ENCODE measurements at regions not wholly inside any gene's neighbourhood (a gene's known extent, or its start where the extent isn't known, plus 50 kb on each side); places are given as distances from the start of the nearest gene placed in this dataset.

DNA sequence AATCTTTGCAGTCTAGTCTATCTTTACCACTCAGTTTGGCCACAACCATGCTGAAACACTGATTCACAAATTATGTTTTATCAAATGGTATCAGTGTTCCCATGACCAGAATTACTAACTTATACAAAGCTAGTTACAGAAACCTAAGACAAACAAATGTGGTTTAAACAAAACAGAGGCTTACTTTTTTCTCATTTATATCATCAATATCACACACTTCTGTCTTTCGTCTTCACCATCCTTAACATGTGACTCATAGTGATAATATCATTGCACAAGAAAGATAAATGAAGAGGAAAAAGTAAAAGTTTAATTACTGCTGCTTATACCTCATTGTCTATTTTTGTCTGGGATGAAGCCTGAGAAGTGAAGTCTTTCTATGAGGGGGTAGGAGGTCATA is 406.6 kb downstream of the PCDH10 start:
- Histone ChIP-seq H3K79me1 (replicated peaks; ENCODE audit: low read length, poor library complexity, severe bottlenecking) (no peaks in the 10 kb centered on the region), H3K9me3 (ENCODE audit: control insufficient read depth, low read length) (no peaks in the 10 kb centered on the region), H3K27ac (ENCODE audit: low read length, poor library complexity, severe bottlenecking) (no peak overlapping the region), H4K8ac (ENCODE audit: low read length) (no peak overlapping the region), H2BK15ac (ENCODE audit: low read depth, poor library complexity, severe bottlenecking) (no peak overlapping the region), H3K18ac (ENCODE audit: low read depth in 1 of 2, low read length in 2 of 2) (no peak overlapping the region), H2AK5ac (ENCODE audit: low read length, severe bottlenecking) (no peak overlapping the region), H3K36me3 (ENCODE audit: control insufficient read depth in 1 of 2, insufficient read depth in 2 of 2, low read depth in 1 of 2, low read length in 2 of 2) (no peaks in the 10 kb centered on the region), H2BK12ac (ENCODE audit: low read length in 2 of 2) (no peak overlapping the region), H3K27me3 (ENCODE audit: control insufficient read depth in 1 of 2, insufficient read depth in 1 of 2, low read length in 2 of 2) (no peaks in the 10 kb centered on the region), H2BK5ac (ENCODE audit: low read depth, low read length, poor library complexity, severe bottlenecking) (no peak overlapping the region), H4K91ac (ENCODE audit: low read length) (no peak overlapping the region), H3K23ac (ENCODE audit: low read length in 2 of 2) (no peak overlapping the region), H3K4ac (ENCODE audit: low read depth in 1 of 2, low read length in 2 of 2) (no peak overlapping the region), H2AFZ (ENCODE audit: low read depth, low read length) (no peak overlapping the region), H3K4me1 (ENCODE audit: control insufficient read depth, insufficient read depth, low read depth, low read length) (peaks cover 3% of the 10 kb centered on the region), H2BK120ac (ENCODE audit: low read depth, low read length) (no peak overlapping the region), H3K14ac (ENCODE audit: low read length in 2 of 2) (no peak overlapping the region), H3K9ac (ENCODE audit: low read length) (no peak overlapping the region), H3K4me3 (ENCODE audit: insufficient read depth in 1 of 2, low read depth in 1 of 2, low read length in 2 of 2) (no peak overlapping the region), H3K4me2 (ENCODE audit: low read length, poor library complexity, severe bottlenecking) (no peak overlapping the region)
- WGBS = no CpG with 5 or more reads among the region's 1 CpG
- DNase-seq = peak; percentile 56

- no peak overlapping the region for H3K18ac ChIP-seq (ENCODE audit: low read depth in 1 of 2, low read length in 2 of 2)
- no peak overlapping the region for H3K14ac ChIP-seq (ENCODE audit: low read length in 2 of 2)
- no peak overlapping the region for H3K23ac ChIP-seq (ENCODE audit: low read length in 2 of 2)
- H3K4me2 ChIP-seq (ENCODE audit: low read length, poor library complexity, severe bottlenecking) = no peak overlapping the region
- no peak overlapping the region for H2AFZ ChIP-seq (ENCODE audit: low read depth, low read length)
- H4K8ac ChIP-seq (ENCODE audit: low read length) = no peak overlapping the region
- no peaks in the 10 kb centered on the region for H3K9me3 ChIP-seq (ENCODE audit: control insufficient read depth, low read length)
- H3K27ac ChIP-seq (ENCODE audit: low read length, poor library complexity, severe bottlenecking) = no peak overlapping the region
- no peak overlapping the region for H4K91ac ChIP-seq (ENCODE audit: low read length)
- 76% methylated on average over 4 of the region's 4 CpGs for WGBS
- H3K79me1 ChIP-seq (replicated peaks; ENCODE audit: low read length, poor library complexity, severe bottlenecking) = no peaks in the 10 kb centered on the region
- no peak overlapping the region for H2BK120ac ChIP-seq (ENCODE audit: low read depth, low read length)
- H2BK15ac ChIP-seq (ENCODE audit: low read depth, poor library complexity, severe bottlenecking) = no peak overlapping the region
- H3K9ac ChIP-seq (ENCODE audit: low read length) = no peak overlapping the region
- H3K4me3 ChIP-seq (ENCODE audit: insufficient read depth in 1 of 2, low read depth in 1 of 2, low read length in 2 of 2) = no peak overlapping the region
- no peak overlapping the region for H2BK12ac ChIP-seq (ENCODE audit: low read length in 2 of 2)
- no peaks in the 10 kb centered on the region for H3K4me1 ChIP-seq (ENCODE audit: control insufficient read depth, insufficient read depth, low read depth, low read length)
- no peak overlapping the region for H3K4ac ChIP-seq (ENCODE audit: low read depth in 1 of 2, low read length in 2 of 2)
- no peaks in the 10 kb centered on the region for H3K27me3 ChIP-seq (ENCODE audit: control insufficient read depth in 1 of 2, insufficient read depth in 1 of 2, low read length in 2 of 2)
- H2AK5ac ChIP-seq (ENCODE audit: low read length, severe bottlenecking) = no peak overlapping the region
- no peaks in the 10 kb centered on the region for H3K36me3 ChIP-seq (ENCODE audit: control insufficient read depth in 1 of 2, insufficient read depth in 2 of 2, low read depth in 1 of 2, low read length in 2 of 2)
- DNase-seq = no peak
- H2BK5ac ChIP-seq (ENCODE audit: low read depth, low read length, poor library complexity, severe bottlenecking) = no peak overlapping the region
Measured at GRCh38 chr4:133550436-133550835, 401.3 kb downstream of the PCDH10 start.

DNA sequence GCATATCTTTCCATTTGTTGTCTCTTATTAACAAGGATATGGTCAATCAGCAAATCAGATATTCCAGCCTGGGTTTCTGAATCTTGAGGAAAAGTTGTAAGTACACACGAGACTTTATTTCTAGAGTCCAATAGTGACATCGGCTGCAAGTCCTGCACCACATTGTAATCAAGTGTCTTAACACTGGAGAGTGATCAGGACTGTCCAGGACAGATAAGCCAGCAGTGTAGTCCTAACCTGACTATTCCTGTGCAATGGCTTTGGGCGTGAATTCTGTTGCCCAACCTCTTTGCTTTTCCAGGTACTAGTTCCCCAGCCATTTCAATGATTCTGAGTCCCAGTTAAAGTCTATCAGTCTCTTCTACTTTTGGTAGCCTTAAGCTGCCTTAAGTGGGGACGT is 395.0 kb downstream of the PCDH10 start:
- Histone ChIP-seq H3K27me3 (ENCODE audit: control insufficient read depth in 1 of 2, insufficient read depth in 1 of 2, low read length in 2 of 2) (no peaks in the 10 kb centered on the region), H3K9ac (ENCODE audit: low read length) (no peak overlapping the region), H2BK12ac (ENCODE audit: low read length in 2 of 2) (no peak overlapping the region), H3K4me3 (ENCODE audit: insufficient read depth in 1 of 2, low read depth in 1 of 2, low read length in 2 of 2) (no peak overlapping the region), H2BK120ac (ENCODE audit: low read depth, low read length) (no peak overlapping the region), H3K9me3 (ENCODE audit: control insufficient read depth, low read length) (peaks cover 11% of the 10 kb centered on the region), H4K91ac (ENCODE audit: low read length) (no peak overlapping the region), H2AFZ (ENCODE audit: low read depth, low read length) (no peak overlapping the region), H3K23ac (ENCODE audit: low read length in 2 of 2) (no peak overlapping the region), H2BK5ac (ENCODE audit: low read depth, low read length, poor library complexity, severe bottlenecking) (no peak overlapping the region), H3K27ac (ENCODE audit: low read length, poor library complexity, severe bottlenecking) (no peak overlapping the region), H3K4ac (ENCODE audit: low read depth in 1 of 2, low read length in 2 of 2) (no peak overlapping the region), H4K8ac (ENCODE audit: low read length) (no peak overlapping the region), H3K36me3 (ENCODE audit: control insufficient read depth in 1 of 2, insufficient read depth in 2 of 2, low read depth in 1 of 2, low read length in 2 of 2) (no peaks in the 10 kb centered on the region), H2BK15ac (ENCODE audit: low read depth, poor library complexity, severe bottlenecking) (no peak overlapping the region), H2AK5ac (ENCODE audit: low read length, severe bottlenecking) (no peak overlapping the region), H3K18ac (ENCODE audit: low read depth in 1 of 2, low read length in 2 of 2) (no peak overlapping the region), H3K79me1 (replicated peaks; ENCODE audit: low read length, poor library complexity, severe bottlenecking) (no peaks in the 10 kb centered on the region), H3K4me2 (ENCODE audit: low read length, poor library complexity, severe bottlenecking) (no peak overlapping the region), H3K14ac (ENCODE audit: low read length in 2 of 2) (no peak overlapping the region), H3K4me1 (ENCODE audit: control insufficient read depth, insufficient read depth, low read depth, low read length) (no peaks in the 10 kb centered on the region)
- DNase-seq = no peak
- 97% methylated on average over 3 of the region's 4 CpGs for WGBS

- Histone ChIP-seq H3K4me2 (ENCODE audit: low read length, poor library complexity, severe bottlenecking) (no peak overlapping the region), H3K79me1 (replicated peaks; ENCODE audit: low read length, poor library complexity, severe bottlenecking) (no peaks in the 10 kb centered on the region), H3K4me1 (ENCODE audit: control insufficient read depth, insufficient read depth, low read depth, low read length) (no peaks in the 10 kb centered on the region), H2BK15ac (ENCODE audit: low read depth, poor library complexity, severe bottlenecking) (no peak overlapping the region), H4K91ac (ENCODE audit: low read length) (no peak overlapping the region), H3K23ac (ENCODE audit: low read length in 2 of 2) (no peak overlapping the region), H3K4me3 (ENCODE audit: insufficient read depth in 1 of 2, low read depth in 1 of 2, low read length in 2 of 2) (no peak overlapping the region), H3K9me3 (ENCODE audit: control insufficient read depth, low read length) (peaks cover 6% of the 10 kb centered on the region), H2BK5ac (ENCODE audit: low read depth, low read length, poor library complexity, severe bottlenecking) (no peak overlapping the region), H3K27me3 (ENCODE audit: control insufficient read depth in 1 of 2, insufficient read depth in 1 of 2, low read length in 2 of 2) (no peaks in the 10 kb centered on the region), H3K36me3 (ENCODE audit: control insufficient read depth in 1 of 2, insufficient read depth in 2 of 2, low read depth in 1 of 2, low read length in 2 of 2) (no peaks in the 10 kb centered on the region), H2BK120ac (ENCODE audit: low read depth, low read length) (no peak overlapping the region), H3K18ac (ENCODE audit: low read depth in 1 of 2, low read length in 2 of 2) (no peak overlapping the region), H3K14ac (ENCODE audit: low read length in 2 of 2) (no peak overlapping the region), H2BK12ac (ENCODE audit: low read length in 2 of 2) (no peak overlapping the region), H3K27ac (ENCODE audit: low read length, poor library complexity, severe bottlenecking) (no peak overlapping the region), H4K8ac (ENCODE audit: low read length) (no peak overlapping the region), H3K4ac (ENCODE audit: low read depth in 1 of 2, low read length in 2 of 2) (no peak overlapping the region), H3K9ac (ENCODE audit: low read length) (no peak overlapping the region), H2AK5ac (ENCODE audit: low read length, severe bottlenecking) (no peak overlapping the region), H2AFZ (ENCODE audit: low read depth, low read length) (no peak overlapping the region)
- no peak for DNase-seq
- 100% methylated on average over 1 of the region's 4 CpGs for WGBS
Measured at GRCh38 chr4:133537780-133538281, 388.7 kb downstream of the PCDH10 start.
